ENCODE measurements at regions not wholly inside any gene's neighbourhood (a gene's known extent, or its start where the extent isn't known, plus 50 kb on each side); places are given as distances from the start of the nearest gene placed in this dataset.

- no peak for TF ChIP-seq HMGXB4 (CRISPR knock-in tag; IDR thresholded peaks at IDR 0.05)
Observed at GRCh38 chr9:99576002-99576401, 245.7 kb upstream of the NR4A3 start (continued).

GRCh38 chr9:99576876-99577275 lies 244.8 kb upstream of the NR4A3 start:
- H3K27me3 Mint-ChIP-seq (ENCODE audit: low read depth): no peaks in the 10 kb centered on the region
- ChIA-PET POLR2A (no interaction called here), CTCF (interaction anchor here (1.1 to 1.4 kb wide), 2 partner anchors 434 kb away, joined by 3 read pairs; no protein-coding TSS in a partner anchor)
- no peak overlapping the region for H3K27ac Mint-ChIP-seq
- H3K4me3 Mint-ChIP-seq: no peak overlapping the region
- DNase-seq (ENCODE audit: low spot score): no peak
- H3K4me1 Mint-ChIP-seq: peaks cover 8% of the 10 kb centered on the region
- H3K36me3 Mint-ChIP-seq: no peaks in the 10 kb centered on the region
- H3K9me3 Mint-ChIP-seq: peaks cover 4% of the 10 kb centered on the region; the same call in 1 of the 2 replicates
- no peak for TF ChIP-seq ATF1 (CRISPR knock-in tag; IDR thresholded peaks at IDR 0.05)
- TF ChIP-seq NFATC4 (CRISPR knock-in tag; IDR thresholded peaks at IDR 0.05): no peak
- no peak for TF ChIP-seq MXD4 (CRISPR knock-in tag; IDR thresholded peaks at IDR 0.05; ENCODE audit: borderline replicate concordance)
- no peak for TF ChIP-seq ZNF425 (CRISPR knock-in tag; conservative IDR thresholded peaks at IDR 0.05)
- TF ChIP-seq NFYB (CRISPR knock-in tag; conservative IDR thresholded peaks at IDR 0.05; ENCODE audit: low read depth): no peak
- TF ChIP-seq ERG (CRISPR knock-in tag; IDR thresholded peaks at IDR 0.05): no peak
- no peak for TF ChIP-seq RELA (CRISPR knock-in tag; IDR thresholded peaks at IDR 0.05; ENCODE audit: borderline replicate concordance)
- no peak for TF ChIP-seq E2F1 (CRISPR knock-in tag; IDR thresholded peaks at IDR 0.05)
- no peak for ATAC-seq

- ChIA-PET CTCF (interaction anchor here (1.4 kb wide), 1 partner anchor 433 kb away, joined by 3 read pairs; no protein-coding TSS in a partner anchor), POLR2A (no interaction called here)
- Mint-ChIP-seq H3K4me1 (peaks cover 8% of the 10 kb centered on the region), H3K27me3 (ENCODE audit: low read depth) (no peaks in the 10 kb centered on the region), H3K36me3 (no peaks in the 10 kb centered on the region), H3K4me3 (no peak overlapping the region), H3K9me3 (peaks cover 4% of the 10 kb centered on the region; the same call in 1 of the 2 replicates), H3K27ac (no peak overlapping the region)
- TF ChIP-seq TCF7 (CRISPR knock-in tag; IDR thresholded peaks at IDR 0.05; ENCODE audit: low read depth) (no peak), CDX4 (CRISPR knock-in tag; IDR thresholded peaks at IDR 0.05; ENCODE audit: borderline replicate concordance) (no peak), ZNF512 (CRISPR knock-in tag; IDR thresholded peaks at IDR 0.05; ENCODE audit: borderline replicate concordance) (no peak), GABPB1 (CRISPR knock-in tag; IDR thresholded peaks at IDR 0.05) (no peak)
- ATAC-seq: no peak
- no peak for DNase-seq (ENCODE audit: low spot score)
Observed at GRCh38 chr9:99577351-99577750, 244.3 kb upstream of the NR4A3 start.

All from WTC11 (cell line).